ENCODE measurements at regions not wholly inside any gene's neighbourhood (a gene's known extent, or its start where the extent isn't known, plus 50 kb on each side); places are given as distances from the start of the nearest gene placed in this dataset.
"Not testable (repeated sequence)": the region's sequence is repeated elsewhere in the genome, so short reads cannot be mapped to it uniquely, and the experiment has no call there.

- DNase-seq (ENCODE audit: low spot score): no peak
These were observed 246.4 kb downstream of the ZNF674 start for GRCh38 chrX:46298821-46299220.

- DNase-seq (ENCODE audit: low spot score): no peak
These were observed 249.3 kb downstream of the ZNF674 start for GRCh38 chrX:46295963-46296362.

DNA sequence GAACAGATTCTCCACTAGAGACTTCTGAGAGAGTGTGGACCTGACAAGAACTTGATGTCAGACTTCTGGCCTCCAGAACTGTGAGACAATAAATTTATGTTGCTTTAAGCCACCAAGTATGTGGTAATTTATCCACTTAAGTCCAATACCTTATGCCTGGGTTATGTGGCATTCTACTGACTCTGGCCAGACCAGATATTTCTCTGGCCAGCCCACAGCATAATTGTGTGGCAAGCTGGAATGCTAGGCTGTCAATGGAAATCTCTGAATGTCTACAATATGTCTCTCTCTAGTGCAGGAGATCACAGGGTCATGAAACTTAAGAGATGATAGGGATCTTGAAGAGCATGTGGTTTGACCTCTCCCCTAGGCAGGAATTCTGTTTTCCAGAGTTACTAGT, 251.0 kb downstream of the ZNF674 start:
- DNase-seq (ENCODE audit: low spot score): no peak

DNA sequence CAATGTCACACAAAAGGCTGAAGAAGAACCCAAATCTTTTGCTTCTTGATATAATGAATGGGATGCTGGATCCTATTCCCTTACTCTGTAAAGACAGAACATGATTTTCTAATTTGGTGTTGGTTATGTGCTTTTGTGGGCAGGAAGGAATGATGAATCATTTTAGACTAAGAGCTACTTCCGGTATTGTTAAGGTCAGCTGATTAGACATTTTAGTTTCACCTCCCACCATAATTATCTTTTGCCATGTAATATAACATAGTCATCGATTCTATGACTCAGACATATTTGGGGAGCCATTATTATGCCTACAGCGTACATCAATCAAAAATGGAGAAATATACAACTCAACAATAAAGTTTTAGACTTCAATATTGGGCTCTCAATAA, 265.3 kb downstream of the ZNF674 start:
- no peak for DNase-seq (ENCODE audit: low spot score)

DNA sequence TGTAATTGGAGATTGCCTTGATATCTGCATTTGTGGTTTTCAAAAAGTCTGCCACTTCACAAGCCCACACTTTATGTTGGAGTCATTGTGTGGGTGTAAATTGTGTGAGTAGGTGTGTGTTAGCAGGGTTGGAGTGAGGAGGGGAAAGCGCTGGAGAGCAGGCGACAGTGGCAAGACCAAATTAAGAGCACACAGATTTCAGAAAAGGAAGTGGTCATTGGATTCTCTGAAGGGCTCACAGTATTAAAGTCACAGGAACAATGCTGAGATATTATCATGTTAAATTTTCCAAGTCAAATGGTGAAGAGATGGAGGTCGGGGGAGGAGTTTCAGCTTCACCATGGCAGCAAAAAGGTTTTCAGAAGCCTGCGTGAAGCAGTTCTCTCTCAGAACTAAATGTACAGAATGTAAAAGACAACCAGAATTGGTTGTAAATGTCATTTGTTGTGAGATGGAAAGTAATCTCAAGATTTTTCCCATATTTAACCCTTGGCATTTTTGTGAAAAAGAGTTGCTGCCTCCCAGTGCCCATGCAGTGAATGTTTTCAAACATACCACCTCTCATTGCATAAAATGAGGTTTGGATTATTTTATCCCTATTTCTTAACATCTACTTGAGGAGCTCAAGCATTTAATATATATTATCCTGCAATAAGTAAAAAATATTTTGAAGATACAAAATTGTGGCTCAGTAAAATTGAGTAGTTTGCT, 265.9 kb downstream of the ZNF674 start:
- DNase-seq (ENCODE audit: low spot score): peak; percentile 6

DNA sequence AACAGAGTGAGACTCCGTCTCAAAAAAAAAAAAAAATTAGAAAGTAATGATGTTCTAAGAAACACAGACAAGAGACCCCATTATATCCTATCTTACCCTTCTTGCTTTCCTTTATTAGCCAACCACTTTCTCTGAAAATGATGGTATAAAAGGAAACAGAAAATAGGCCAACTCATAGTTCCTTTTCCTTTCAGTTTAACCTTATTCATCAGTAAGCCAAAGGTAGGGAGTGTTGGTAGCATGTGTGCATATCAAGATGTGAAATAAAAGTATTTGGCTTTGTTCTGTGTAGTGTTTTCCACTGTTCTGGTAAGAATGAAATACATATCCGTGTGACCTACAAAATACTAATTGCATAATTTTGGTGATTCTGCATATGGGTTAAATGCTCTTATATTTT, 266.6 kb downstream of the ZNF674 start:
- no peak for DNase-seq (ENCODE audit: low spot score)

- DNase-seq (ENCODE audit: low spot score): no peak
These were observed 276.8 kb downstream of the ZNF674 start for GRCh38 chrX:46268412-46268811.

DNA sequence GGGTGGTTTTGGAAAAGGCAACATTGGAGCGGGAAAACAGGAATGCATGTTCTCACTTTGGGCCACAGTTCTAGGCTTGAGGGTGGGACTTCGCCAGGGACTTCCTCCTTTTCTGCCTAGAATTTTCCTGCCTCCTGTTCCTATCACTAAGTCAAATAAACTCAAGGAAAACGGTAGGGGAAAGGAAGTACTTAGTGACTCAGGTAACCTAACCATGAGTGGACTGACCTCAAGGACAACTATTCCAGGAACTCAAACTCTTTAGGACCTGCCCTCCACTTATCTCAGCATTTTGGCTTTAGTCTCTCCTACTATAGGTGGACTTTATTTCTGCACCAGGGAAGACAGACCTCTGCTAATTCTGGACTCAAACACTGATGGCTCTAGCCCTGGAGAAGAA, 281.7 kb downstream of the ZNF674 start:
- no peak for DNase-seq (ENCODE audit: low spot score)

DNA sequence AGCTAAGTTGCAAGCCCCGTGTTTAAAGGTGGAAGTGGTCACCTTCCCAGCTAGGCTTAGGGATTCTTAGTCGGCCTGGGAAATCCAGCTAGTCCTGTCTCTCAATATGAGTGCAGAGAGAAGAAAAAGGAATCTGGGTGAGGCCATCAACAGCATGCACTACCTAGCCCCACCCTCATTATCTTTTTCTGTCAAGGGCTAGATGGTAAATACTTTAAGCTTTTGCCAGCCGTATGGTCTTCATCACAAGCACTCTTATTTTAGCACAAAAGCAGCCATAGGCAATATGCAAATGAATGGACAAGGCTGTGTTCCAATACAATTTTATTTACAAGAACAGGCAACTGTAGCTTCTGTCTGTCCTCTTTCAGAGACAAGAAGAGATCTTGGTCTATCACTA, 282.9 kb downstream of the ZNF674 start:
- no peak for DNase-seq (ENCODE audit: low spot score)

DNA sequence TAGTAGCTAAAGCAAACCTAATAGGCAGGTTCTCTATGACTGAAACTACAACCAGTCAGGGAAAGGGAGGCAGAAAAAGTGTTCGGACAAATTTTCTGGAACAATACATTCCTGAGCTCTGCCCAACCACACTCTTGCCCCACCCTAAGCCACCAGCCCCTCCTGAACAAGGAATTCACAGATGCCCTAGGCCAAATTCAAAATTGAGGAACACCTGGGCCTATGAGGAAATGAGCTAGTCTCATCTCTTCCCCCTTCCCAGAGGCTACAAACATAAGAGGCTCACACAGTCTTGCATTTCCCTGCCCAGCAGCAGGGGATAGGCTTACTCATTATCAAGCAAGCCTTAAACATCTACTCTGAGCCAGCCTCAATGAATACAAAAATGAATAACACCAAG, 284.7 kb downstream of the ZNF674 start:
- DNase-seq (ENCODE audit: low spot score): no peak

DNA sequence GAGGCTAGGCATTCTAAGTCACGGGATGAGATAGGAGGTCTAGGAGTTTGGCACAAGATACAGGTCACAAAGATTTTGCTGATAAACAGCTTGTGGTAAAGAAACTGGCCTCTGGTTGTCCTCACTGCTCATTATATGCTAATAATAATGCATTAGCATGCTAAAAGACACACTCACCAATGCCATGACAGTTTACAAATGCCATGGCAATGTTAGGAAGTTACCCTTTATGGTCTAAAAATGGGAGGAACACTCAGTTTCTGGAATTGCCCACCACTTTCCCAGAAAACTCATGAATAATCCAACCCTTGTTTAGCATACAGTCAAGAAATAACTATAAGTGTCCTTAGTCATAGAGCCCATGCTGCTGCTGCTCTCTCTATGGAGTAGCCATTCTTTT, 286.9 kb downstream of the ZNF674 start:
- no peak for DNase-seq (ENCODE audit: low spot score)

DNA sequence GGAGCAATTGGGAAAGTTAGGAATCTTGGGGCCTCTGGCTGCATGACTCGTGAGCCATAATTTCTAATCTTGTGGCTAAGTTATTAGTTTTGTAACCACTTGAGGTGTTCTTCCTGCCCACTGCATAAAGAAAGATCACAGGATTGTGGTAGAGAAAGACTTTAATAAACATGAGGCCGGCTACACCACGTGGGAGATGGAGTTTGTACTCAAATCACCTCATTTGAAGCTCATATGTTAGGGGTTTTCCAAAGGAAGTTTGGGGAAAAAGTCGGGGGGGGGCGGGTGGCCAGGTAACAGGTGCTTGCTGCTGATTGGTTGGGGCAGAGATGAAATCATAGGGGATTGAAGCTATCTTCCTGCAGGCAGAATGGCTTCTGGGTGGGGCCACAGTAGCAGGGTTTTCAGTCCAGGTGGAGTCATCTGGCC, 287.8 kb downstream of the ZNF674 start:
- DNase-seq (ENCODE audit: low spot score): no peak

DNA sequence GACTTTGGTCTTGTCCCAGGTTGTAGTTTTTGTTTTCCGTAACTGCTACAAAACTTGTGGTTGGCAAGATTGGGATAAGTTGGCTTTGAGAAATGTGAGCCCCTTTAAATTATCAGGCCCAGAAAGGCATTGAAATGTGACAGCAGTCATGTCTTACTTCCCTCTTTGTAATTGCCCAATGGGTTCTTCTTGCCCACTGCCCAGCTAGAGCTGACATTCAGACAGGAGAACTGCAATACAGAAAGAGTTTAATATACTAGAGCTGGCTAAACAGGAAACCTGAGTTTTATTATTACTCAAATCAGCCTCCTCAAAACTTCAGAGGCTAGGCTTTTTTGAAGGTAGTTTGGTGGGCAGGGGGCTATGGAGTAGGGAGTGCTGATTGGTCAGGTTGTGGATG, 288.3 kb downstream of the ZNF674 start:
- DNase-seq (ENCODE audit: low spot score): no peak

DNA sequence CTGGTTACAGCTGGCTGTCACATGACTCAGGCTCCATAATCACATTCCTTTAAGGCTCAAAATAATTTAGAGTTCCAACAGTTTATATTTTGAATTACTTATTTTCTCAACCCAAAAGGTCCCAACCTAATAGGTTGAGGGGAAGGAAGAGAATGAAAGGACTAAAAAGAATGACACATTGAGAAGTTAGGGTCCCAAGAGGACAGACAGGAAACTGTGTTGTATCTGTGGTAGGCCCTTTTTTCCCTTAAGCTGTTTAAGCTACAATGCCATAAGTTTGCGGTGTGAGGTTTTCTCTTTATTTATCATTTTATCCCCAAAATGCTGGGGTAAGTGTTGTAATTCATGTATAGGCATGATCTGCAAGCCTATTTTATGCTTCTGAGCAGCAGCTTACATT, 290.2 kb downstream of the ZNF674 start:
- no peak for DNase-seq (ENCODE audit: low spot score)

DNA sequence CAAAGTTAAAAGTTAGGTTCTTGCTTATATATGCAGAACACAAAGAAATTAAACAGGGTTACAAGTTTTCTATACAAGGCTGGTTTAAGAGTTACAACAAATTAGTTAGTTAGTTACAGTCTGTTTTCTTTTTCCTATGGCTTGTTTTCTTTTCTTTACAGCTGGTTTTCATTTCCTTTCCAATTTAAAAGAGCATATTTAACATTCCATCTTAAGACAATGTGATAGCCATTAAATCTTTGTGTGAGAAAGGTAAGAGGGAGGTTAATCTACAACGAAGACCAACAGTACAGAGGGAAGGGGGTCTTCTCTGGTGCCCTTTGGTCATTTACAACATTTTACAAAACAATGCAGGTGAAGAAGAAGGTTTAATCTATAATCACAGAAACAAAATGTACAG, 290.6 kb downstream of the ZNF674 start:
- DNase-seq (ENCODE audit: low spot score): no peak

DNA sequence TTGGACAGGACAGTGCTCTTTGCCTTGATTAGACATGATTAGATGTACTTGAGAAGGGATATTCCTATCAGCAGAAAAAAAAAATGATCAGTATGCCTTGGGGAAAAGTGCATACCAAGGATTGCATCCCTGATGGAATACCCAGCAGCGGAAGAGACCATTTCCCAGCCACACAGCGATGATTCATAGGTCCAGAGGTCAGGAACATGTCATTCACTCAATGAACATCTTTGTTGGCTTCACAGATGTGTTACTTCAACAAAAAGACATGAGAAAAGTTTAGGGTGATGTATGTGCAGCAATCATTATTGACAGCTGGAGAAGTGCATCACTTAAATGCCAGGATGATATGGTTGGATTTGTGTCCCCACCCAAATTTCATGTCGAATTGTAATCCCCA, 293.5 kb downstream of the ZNF674 start:
- no peak for DNase-seq (ENCODE audit: low spot score)

DNA sequence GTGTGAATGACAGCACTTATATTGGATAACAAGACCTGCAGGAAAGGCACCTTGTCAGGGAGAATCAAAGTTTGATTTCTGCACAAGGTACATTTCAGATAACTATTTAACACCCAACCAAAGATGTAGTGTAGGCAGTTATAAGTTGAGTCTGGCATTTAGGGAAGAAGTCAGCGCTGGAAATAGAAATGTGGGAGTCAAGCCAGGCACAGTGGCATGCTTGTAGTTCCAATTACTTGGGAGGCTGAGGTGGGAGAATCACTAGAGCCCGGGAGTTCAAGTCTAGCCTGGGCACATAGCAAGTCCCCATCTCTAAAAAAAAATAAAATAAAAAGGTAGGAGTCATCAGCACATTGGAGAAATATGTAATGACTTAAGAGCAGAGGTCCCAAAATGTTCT, 295.1 kb downstream of the ZNF674 start:
- DNase-seq (ENCODE audit: low spot score): peak; percentile 42

DNA sequence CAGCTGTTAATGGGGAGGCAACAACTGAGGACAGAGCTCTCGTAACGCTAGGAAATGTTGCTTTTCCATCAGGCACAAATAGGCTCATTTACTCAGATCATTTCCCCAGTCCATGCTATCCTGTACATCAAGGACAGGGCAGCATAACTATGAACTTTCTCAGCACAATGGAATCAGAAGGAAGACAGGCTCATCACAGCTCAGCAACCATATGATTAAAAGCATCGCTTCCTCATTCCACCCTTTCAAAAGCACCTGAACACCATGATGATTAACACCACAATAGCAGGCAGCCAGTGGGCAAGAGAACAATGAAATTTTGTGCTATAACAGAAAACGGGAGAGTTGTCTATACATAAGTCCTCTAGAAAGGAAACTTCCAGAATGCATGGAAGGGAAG, 297.8 kb downstream of the ZNF674 start:
- no peak for DNase-seq (ENCODE audit: low spot score)

GRCh38 chrX:46244451-46244850, 300.8 kb downstream of the ZNF674 start:
- DNase-seq (ENCODE audit: low spot score): no peak

- DNase-seq (ENCODE audit: low spot score): no peak
These were observed 308.8 kb downstream of the ZNF674 start for GRCh38 chrX:46236411-46236810.

DNA sequence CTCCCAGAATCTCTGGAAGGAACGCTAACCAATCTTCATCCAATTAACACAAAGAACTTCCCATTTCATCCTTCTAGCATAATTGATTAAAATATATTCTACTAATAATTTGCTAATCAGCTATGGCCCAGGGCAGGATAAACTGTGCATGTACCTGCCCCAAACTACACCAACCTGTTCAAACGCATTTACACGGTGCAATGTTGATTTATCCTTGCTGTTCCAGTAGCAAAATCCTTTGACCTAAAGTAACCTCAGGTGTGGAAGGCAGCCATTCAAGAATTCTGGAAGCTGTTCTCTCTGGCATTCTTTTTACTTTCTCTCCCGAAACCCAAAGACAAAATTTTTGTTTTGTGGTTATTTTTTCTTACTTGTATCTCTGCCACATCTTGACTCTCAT, 309.4 kb downstream of the ZNF674 start:
- DNase-seq (ENCODE audit: low spot score): no peak

DNA sequence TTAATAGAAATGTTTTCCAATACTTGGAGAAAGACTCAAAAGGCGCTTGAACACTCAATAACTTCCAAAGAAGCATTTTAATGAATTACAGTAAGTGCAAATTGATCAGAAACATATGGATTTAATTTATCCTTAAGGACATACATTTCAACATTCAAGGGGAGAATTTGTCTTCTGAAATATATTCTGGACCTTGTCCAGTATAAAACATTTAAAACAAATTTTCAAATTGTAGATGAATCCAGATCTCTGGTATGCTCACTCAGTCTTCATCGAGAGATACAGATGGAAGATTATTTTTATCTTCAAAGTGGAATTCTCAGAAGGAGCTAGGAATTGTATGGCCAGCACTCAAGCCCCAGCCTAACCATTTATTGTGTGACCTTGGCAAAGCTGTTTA, 310.4 kb downstream of the ZNF674 start:
- DNase-seq (ENCODE audit: low spot score): no peak

GRCh38 chrX:46228389-46228788, 316.8 kb downstream of the ZNF674 start:
- DNase-seq (ENCODE audit: low spot score): no peak

GRCh38 chrX:46226422-46226821, 318.8 kb downstream of the ZNF674 start:
- no peak for DNase-seq (ENCODE audit: low spot score)

DNA sequence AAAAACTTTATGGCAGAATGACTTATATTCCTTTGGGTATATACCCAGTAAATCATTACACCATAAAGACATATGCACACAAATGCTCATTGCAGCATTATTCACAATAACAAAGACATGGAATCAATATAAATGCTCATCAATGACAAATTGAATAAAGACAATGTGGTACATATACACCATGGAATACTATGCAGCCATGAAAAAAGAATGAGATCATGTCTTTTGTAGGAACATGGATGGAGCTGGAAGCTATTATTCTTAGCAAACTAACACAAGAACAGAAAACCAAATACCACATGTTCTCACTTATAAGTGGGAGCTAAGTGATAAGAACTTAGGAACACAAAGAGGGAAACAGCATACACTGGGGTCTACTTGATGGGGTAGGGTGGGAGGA, 321.7 kb downstream of the ZNF674 start:
- not testable (repeated sequence) for DNase-seq (ENCODE audit: low spot score)
